GM18519 (cell line): ENCODE measurements at regions not wholly inside any gene's neighbourhood (a gene's known extent, or its start where the extent isn't known, plus 50 kb on each side); places are given as distances from the start of the nearest gene placed in this dataset.

ENCODE experiments used
- ATAC-seq: cut with Tn5 transposase; IDR thresholded peaks from one replicate; pipeline ENCODE4 v1.9.1; 2021; ENCODE audit warnings: mild to moderate bottlenecking, moderate library complexity; ENCODE audit not compliant: unreplicated experiment, low FRiP score

DNA sequence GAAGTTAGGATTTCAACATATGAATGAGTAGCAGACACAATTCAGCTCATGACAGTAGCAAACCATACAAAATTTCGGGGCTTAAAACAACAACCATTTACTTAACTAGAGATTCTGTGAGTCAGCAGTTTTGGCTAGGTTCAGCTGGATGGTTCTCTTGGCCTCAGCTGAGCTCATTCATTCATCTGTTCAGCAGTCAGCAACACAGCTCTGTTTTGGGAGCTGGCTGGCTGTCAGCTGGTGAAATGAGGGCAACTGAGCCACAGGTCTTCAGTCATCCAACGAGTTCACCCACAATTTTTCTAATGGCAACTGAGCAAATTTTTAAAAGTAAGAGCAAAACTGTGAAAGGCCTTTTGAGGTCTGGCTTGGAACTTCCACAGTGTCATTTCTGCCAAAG lies 2005.1 kb upstream of the AGA start:
- no peak for ATAC-seq

DNA sequence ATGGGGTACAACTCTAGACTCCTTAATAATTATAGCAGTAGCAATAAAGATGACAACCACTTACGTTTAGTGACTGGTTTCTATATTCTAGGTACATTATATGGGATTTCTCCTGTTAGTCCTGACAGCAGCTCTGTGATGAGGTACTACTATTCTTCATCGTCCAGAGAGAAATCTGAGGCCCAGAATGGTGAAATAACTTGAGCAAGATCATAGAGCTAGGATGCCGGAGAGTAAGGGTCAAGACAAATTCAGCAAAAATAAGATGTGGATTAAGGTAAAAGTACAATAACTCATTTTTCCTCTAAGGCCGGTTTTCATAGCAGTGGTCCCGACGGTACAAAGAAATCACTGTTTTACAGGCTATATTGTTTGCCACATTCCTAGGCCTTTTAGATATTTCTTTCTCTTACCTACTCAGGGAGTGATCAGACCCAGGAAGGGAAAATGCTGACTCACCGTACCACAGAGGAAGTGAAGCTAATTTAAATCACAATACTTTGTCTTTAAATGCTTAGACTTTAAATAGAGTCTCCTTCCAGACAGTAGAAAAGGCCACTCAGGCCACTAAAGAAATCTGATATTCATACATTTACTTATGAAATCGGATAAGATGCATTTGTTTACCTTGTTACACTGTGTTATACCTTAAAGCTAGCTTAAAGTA lies 2023.0 kb upstream of the AGA start:
- no peak for ATAC-seq

DNA sequence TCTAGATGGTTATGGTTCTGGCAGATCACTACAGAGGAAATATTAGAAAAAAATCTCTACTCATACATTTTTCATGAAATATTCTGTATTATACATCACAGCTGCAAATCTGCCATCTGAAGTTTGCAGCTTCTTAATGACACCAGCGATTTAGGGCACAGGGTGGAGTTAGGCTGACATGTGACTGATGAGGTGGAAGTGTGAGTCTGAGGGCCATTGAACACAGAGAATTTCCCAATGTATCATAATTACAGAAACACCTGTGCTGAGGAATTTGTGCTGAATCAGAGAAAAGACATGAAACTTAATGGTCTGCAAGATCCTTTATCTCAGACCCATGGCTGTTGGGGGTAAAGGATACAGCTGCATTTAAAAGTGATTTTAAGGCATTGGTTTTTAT lies 2025.6 kb upstream of the AGA start:
- no peak for ATAC-seq

DNA sequence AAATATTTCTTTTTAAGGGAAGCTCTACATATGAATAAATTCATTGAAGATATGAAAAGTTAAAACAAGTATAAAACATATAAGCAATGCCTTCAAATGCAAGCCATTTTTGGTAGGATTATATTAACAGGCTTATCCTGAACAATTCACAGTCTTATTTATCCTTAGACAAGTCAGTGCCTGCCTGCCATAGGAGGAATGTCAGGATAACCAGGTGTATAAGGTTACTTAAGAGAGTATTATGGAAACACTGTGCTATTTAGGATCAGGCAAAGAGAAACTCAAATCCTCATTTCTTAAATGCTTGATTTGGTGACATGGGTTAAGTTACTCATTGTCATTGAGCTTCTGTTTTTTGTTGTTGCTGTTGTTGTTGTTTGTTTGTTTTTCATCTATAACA lies 2029.9 kb upstream of the AGA start:
- ATAC-seq, result no peak

DNA sequence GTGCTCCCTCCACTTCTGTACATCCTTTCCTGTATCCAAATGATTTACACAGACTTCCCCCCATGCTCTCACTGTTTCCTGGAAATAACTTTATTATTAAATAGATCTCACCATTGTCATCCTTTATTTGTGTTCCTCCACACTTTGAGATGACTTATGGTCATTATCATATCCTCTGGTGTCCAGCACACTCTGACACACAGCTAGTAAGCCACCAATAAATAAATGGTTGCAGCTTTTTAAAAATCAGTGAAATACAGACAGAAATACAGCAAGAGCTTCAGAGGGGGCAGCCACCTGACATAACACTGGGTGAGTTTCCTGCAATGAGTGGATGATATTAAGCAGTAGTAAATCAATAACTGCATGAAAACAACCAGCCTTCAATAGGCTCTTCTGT lies 2036.4 kb upstream of the AGA start:
- ATAC-seq, result no peak

DNA sequence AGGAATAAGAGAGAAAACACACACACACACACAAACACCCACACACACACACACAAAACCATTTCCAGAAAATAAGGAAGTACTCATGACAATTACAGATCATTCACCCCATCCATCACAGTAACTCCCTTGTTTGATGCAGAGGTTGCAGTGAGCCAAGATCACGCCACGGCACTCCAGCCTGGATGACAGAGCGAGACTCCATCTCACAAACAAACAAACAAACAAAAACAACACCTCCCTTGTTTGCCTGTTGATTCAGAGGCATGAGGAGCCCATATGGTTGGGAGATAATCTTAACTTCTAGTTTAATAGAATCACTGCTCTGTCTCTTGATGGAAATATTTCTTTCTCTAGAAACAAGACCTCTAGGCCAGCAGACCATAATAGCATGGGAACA lies 2043.5 kb upstream of the AGA start:
- no peak for ATAC-seq

DNA sequence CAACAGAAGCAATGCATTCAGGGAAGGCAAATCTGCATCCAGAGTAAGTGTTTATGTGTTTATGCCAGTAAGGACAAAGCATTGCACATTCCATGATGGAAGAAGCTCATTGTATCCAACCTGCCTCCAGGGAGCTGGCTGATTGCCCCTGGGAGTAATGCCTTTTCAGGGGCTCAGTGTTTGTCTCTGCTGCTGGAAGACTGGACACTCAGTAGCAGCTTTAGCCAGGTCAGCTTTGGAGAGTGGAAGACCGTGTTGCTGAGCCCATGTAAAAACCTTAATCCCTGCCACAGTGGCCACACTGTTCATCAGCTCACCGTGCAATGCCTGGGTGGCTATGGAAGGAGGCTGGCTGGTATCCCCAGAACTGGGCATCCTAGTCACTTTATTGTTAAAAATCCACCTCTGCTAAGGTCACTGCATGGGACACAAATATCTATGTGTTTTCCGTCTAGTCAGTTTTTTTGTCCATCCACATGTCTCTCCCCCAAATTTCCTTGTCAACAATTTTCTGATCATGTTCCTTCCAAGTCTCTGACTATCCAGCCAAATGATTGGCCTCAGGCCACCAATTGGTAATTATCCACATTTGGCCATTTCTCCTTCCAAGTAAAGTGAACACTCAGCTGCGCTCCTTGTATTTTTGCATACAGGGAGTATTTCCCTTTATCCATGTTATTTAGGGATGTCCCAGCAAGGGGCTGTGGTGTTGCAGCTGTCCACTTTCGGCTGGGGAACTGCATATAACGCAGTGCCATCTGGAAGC lies 2044.5 kb upstream of the AGA start:
- no peak for ATAC-seq

DNA sequence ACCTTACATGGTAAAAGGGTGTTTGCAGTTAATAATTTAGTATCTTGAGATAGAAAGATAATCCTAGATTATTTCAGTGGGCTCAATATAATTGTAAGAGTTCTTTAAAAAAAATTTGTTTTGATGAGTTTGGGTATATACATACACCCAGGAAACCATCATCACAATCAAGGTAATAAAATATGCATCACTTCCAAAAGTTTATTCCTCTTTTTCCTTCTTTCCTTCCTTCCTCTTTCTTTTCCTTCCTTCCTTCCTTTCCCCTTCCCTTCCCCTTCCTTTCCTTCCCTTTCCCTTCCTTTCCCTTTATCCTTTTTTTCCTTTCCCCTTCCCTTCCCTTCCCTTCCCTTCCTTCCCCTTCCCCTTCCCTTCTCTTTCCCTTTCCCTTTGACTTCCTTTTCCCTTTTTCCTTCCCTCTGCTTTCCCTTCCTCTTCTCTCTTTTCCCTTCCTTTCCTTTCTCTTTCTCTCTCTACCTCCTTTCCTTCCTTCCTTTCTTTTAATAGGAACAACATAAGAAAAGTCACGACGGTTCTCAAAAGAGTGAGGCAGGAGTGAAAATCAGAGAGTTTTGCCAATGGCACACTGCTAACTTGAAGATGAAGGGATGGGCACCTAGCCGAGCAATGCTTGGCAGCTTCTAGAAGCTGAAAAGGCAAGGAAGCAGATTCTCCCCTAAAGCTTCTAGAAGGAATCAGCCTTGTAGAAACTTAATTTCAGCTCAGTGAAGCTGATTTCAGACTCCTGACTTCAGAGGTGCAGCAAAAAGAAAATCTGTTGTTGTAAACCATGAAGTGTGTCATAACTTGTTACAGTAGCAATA lies 2050.2 kb upstream of the AGA start:
- ATAC-seq, result no peak

DNA sequence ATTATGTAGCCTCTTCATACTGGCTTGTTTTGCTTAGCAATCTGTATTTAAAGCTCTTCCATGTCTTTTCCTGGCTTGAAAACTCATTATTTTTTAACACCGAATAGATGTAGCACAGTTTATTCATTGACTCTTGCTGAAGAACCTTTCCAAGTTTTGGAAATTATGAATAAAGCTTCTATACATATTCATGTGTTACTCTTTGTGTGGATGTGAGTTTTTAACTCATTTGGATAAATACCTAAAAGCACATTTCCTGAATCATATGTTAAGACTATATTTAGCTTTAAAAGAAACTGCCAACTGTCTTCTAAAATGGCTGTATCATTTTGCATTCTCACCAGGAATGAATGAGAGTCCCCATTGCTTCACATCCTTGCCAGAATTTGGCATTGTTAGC lies 2061.7 kb upstream of the AGA start:
- ATAC-seq, result no peak

DNA sequence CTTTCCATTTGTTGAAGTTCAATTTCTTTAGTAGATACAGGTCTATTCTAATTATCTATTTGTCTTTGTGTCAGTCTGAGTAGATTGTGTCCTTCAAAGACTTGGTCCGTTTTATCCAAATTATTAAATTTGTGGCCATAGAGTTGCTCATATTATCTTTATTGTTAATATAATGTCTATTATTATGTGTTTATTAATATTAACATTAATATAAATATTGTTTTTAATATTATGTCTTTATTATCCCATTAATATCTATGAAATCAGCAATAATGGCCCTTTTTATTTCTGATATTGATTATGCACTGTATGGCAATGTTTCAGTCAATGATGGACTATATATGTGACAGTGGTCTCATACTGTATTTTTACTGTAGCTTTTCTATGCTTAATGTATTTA lies 2067.3 kb upstream of the AGA start:
- ATAC-seq, result no peak

DNA sequence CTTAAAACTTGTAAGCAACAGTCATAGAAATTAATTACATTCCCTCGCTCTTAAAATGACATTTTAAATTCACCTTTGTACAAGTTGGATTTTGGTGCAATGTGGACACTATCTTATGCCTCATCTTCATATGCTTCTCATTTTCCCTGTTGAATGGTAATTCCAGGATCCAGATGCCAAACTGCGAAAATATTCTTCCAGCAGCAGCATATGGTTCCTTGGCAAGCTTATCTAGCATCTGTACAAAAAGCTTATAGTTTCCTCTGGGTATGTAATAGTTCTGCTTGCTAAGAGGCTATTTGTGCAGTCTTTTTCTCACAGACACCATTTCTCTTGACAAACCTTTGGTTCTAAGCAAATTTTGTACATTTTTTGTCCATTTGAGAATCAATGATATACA lies 2079.7 kb upstream of the AGA start:
- ATAC-seq, result no peak

DNA sequence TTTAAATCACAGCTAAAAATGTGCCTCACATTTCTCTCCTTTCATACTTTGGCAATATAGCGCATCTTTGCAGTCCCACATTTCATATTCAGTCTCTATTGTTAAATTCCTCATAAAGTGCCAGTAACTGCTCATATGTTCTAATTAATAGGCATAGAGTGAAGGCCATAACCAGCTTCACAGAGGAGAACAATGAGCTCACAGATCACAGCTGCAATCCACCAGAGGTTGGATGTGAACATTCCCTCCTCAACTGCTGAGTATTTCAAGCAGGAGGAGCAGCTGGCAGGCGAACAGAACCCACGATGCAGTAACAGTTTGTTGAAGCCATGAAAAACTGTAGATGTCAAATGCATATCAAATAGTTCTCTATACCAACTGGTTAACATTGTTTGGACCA lies 2088.7 kb upstream of the AGA start:
- ATAC-seq, result no peak

DNA sequence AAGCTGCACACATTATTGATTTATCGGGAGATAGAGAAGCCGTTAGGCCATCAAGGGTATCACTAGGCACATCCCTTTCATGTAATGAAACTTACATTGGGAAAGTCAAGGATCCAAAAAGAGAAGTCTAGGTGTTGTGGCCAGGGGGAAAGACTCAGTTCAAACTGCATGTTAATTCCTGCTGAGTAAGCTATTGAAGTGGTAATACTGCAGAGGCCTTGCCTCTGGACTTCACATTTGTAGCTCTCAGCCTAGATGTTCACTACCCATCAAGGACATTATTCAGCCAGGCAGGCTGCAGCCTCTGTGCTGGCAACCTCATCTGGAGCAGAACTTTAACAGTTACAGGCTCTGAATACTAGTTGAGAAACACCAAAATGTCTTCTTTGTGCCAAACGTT lies 2094.5 kb upstream of the AGA start:
- ATAC-seq, result no peak

DNA sequence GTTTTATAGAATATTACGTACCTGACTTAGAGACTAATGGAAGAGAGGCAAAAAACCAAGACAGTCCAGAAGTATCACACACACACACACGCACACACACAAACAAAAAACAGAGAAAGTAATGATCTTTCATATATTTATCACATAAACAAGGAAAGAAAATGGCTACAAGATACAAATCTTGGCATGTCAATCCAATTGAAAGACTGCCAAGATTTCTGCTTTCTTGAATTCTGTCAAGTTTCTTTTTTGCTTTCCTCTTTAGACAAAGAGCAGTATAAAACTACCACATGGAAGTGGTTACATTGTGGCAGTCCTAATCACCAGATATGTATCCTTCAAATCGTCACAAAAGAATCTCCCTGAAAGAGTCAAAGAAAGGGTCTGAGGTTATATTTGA lies 2097.4 kb upstream of the AGA start:
- ATAC-seq, result no peak

DNA sequence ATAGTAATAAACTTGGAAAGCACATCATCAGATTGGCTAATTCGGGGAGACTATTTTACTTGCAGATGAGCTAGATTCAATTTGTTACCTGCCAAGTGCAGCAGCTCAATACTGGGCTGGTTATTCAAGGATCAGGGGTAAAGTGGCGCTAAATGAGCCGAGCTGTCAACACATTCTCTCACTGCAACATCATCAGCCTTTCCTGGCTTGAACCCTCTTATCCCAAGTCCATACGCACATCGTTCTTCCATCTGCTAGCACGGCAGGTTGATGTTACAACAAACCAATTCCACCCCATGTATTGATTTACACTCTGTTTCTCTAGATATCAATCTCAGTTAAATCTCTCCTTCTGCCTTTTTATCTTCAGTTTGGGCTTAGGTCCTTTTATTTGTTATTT lies 2101.5 kb upstream of the AGA start:
- no peak for ATAC-seq

DNA sequence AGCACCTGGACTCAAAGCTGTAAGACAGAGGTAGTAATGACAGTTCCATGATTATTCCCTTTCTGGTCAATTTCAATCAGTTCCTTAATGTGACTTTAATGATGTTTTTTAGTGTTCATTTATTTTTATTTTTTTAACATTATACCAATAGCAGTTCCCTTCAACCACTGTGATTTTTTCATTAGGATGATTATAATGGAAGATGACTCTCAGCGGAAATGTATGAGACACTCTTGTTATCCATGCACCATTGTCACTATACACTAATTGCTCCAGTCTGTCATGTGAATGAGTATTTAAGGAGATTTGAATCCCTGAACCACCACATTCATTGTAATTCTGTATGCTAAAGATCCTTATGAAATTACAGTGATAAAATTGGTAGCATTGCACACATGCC lies 2102.3 kb upstream of the AGA start:
- ATAC-seq, result no peak

DNA sequence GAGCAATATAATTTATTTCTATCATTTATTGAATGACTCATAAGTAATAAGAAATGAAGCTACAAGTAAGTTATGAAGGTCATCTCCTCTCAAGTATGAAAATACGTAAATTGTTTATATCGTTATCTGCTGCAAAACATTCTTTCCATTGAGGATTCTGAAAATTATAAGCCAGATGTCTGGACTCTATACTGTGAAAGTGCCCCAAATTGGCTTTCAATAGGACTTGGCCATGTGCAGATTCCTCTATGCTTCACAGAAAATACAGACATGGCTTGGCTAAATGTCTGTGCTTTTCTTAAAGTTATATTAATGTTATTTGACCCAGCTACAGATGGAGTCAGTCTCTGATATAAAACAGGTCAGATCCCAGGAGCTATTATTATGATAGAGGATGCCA lies 2109.9 kb upstream of the AGA start:
- ATAC-seq, result no peak

DNA sequence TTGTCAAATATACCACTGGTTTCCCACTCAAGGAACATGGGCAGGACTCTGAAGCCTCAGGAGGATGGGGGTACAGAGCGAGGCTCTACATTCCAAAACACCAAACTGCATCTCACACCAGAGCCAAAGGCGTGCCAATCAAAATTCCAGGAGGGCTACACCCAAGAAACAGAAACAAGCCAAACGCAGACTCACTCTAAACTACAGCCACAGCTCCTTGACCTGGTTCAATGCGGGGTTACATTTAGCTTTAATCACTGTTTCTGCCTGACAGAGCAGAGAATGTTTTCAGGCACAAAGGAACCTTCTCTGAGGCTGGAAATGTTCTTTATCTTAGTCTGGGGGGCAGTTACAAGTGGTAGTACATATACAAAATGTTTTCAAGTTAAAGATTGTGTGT lies 2121.5 kb upstream of the AGA start:
- ATAC-seq, result no peak

DNA sequence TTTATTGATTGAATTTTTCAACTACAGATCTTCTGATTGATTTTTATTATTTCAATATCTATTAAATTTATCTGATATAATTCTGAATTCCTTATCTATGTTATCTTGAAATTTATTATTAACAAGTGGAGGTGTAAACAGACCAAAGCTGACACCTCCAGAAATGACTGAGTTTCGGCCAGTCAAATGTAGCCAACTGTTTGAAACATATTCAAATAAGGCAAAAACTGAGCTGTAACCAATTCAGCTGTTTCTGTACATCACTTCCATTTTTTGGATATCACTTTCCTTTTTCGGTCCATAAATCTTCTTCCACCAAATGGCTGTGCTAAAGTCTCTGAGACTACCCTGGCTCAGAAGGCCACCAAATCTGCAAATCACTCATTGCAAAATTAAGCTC lies 2127.3 kb upstream of the AGA start:
- no peak for ATAC-seq

DNA sequence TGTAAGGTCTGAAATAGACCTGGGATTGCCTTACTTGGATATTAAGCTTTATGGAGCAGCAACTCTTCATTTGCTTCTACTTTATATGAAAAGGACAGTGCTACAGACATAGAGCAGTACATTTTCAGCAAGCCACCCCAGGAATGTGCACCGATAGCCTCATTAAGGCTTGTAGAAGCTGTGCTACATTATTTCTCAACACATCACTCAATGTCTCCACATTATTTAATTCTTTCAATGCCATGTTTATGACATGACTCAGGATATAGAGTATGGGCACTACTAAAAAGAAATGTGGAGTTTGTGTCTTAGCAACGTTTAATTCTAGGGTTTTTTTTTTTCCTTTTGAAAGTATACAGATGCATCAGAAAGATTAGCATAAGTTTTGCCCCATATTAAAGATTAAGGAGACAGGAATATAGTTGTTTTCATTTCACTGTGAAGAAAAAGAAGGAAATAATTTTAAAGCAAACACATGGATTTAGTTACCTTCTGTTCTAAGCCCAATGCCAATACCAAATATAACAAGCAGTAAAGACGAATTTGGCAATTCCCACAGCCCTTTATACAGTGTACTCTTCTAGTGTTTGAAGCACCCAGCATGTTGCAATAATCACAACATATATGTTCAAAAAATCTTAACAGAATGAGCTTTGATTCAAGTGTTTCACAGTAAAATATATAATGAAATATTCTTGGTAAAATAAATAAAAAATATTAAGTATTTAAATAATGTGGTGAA lies 2140.1 kb upstream of the AGA start:
- no peak for ATAC-seq

DNA sequence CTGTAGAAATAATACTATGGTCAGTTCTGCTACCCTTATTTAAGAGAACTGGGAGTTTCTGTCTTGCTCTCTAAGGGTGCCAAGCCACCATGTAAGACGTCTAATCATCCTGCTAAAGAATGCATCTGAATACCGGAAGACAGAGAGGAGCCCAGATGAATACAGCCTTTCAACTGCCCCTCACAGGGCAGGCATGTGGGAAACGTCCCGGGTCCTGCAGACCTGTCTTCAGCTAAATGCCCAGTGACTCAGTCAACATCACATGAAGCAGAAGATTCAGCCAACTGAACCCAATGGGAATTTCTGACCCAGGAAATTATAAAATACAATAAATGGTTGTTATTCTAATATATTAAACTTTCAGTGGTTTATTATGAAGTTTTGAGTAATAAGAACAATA lies 2141.0 kb upstream of the AGA start:
- no peak for ATAC-seq
